Hematopoietic multipotent progenitor cell (in vitro differentiated cells): ENCODE measurements at regions not wholly inside any gene's neighbourhood (a gene's known extent, or its start where the extent isn't known, plus 50 kb on each side); places are given as distances from the start of the nearest gene placed in this dataset.
"Not testable (repeated sequence)": the region's sequence is repeated elsewhere in the genome, so short reads cannot be mapped to it uniquely, and the experiment has no call there.

Experiments used
- DNase-seq, 3 donors: peaks; one replicate each; pipeline ENCODE4 v3.0.0-alpha.2; 2011 to 2015; ENCODE audit warnings: low read depth in 2 of 3, low spot score in 2 of 3

GRCh38 chr1:233435622-233436021 is 108.1 kb downstream of the MAP3K21 start:
- DNase-seq: no peak

GRCh38 chr1:233439721-233440120 is 112.2 kb downstream of the MAP3K21 start:
- DNase-seq: no peak

- DNase-seq: peak in 2 of 3 donors; percentile 30 to 57
These were observed 113.5 kb downstream of the MAP3K21 start for GRCh38 chr1:233440951-233441401.

GRCh38 chr1:233442026-233442780 is 114.7 kb downstream of the MAP3K21 start:
- DNase-seq: no peak

GRCh38 chr1:233443040-233443760 is 115.7 kb downstream of the MAP3K21 start:
- no peak for DNase-seq

GRCh38 chr1:233444484-233444883 is 117.0 kb downstream of the MAP3K21 start:
- DNase-seq: no peak

- no peak for DNase-seq
These were observed 118.2 kb downstream of the MAP3K21 start for GRCh38 chr1:233445737-233446136.

- no peak for DNase-seq
These were observed 119.4 kb downstream of the MAP3K21 start for GRCh38 chr1:233446935-233447334.

GRCh38 chr1:233448109-233448689 is 120.7 kb downstream of the MAP3K21 start:
- DNase-seq: no peak

GRCh38 chr1:233452724-233453123 is 125.2 kb downstream of the MAP3K21 start:
- DNase-seq: no peak

GRCh38 chr1:233453433-233454200 is 126.1 kb downstream of the MAP3K21 start:
- DNase-seq: no peak

GRCh38 chr1:233459470-233459945 is 132.0 kb downstream of the MAP3K21 start:
- DNase-seq: no peak

GRCh38 chr1:233459968-233460367 is 132.4 kb downstream of the MAP3K21 start:
- DNase-seq: no peak

- DNase-seq: no peak
These were observed 133.2 kb downstream of the MAP3K21 start for GRCh38 chr1:233460692-233461091.

GRCh38 chr1:233461847-233462246 is 134.3 kb downstream of the MAP3K21 start:
- DNase-seq: no peak

- DNase-seq: no peak
These were observed 135.8 kb downstream of the MAP3K21 start for GRCh38 chr1:233463333-233463732.

GRCh38 chr1:233465745-233466343 is 138.3 kb downstream of the MAP3K21 start:
- DNase-seq: no peak

- DNase-seq: no peak
These were observed 143.0 kb upstream of the KCNK1 start for GRCh38 chr1:233470741-233471499.

- DNase-seq: not testable (repeated sequence)
These were observed 142.1 kb upstream of the KCNK1 start for GRCh38 chr1:233471851-233472250.

GRCh38 chr1:233472796-233473195 is 141.1 kb upstream of the KCNK1 start:
- not testable (repeated sequence) for DNase-seq
